ENCODE measurements at regions not wholly inside any gene's neighbourhood (a gene's known extent, or its start where the extent isn't known, plus 50 kb on each side); places are given as distances from the start of the nearest gene placed in this dataset.

GRCh38 chr5:97909541-97909940 lies 726.5 kb upstream of the RIOK2 start:
- TF ChIP-seq GATA3 (IDR thresholded peaks at IDR 0.05; ENCODE audit: low read depth, low read length) (no peak), GATA2 (IDR thresholded peaks at IDR 0.05; ENCODE audit: low read depth, low read length) (no peak)

Measured in SH-SY5Y (cell line).